ENCODE measurements at regions not wholly inside any gene's neighbourhood (a gene's known extent, or its start where the extent isn't known, plus 50 kb on each side); places are given as distances from the start of the nearest gene placed in this dataset.

DNA sequence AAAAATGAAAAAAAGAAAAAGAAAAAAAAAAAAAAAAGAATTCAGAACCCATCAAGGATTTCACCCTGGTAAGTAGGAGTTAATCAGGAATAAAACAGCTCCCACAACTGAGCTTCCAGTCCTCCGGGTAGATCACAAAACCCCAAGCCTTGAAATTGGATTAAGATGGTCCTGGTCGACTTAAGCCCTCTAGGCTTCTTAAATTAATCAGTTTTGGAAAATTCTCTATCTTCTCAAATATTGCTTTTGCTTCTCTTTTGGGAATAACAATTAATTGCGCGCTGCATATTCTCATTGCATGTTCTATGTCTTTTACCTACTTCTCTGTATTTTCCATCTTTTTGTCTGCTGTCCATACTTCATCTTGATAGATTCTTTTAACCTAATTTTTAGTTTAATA is 348.0 kb upstream of the MEX3C start:
- Histone ChIP-seq H3K79me2 (ENCODE audit: insufficient read depth, low read length) (no peaks in the 10 kb centered on the region), H3K27me3 (ENCODE audit: control insufficient read depth in 2 of 2, insufficient read depth in 2 of 2, low read length in 2 of 2) (no peaks in the 10 kb centered on the region), H3K4me3 (replicated peaks in 1 of 3; ENCODE audit: low read depth in 2 of 3, low read length in 3 of 3) (no peak overlapping the region), H3K4me2 (replicated peaks; ENCODE audit: extremely low read depth, low read length, poor library complexity, severe bottlenecking) (no peak overlapping the region), H3K9ac (ENCODE audit: insufficient read depth, low read length, poor library complexity, severe bottlenecking) (no peak overlapping the region), H3K27ac (ENCODE audit: low read depth in 1 of 2, low read length in 2 of 2) (no peak overlapping the region), H3K4me1 (ENCODE audit: control insufficient read depth in 1 of 2, insufficient read depth in 2 of 2, low read length in 2 of 2) (no peaks in the 10 kb centered on the region), H4K20me1 (ENCODE audit: insufficient read depth, low read length) (no peaks in the 10 kb centered on the region), H3K9me3 (replicated peaks in 1 of 2; ENCODE audit: control insufficient read depth in 1 of 2, insufficient read depth in 1 of 2, low read length in 2 of 2) (no peaks in the 10 kb centered on the region), H3K36me3 (replicated peaks in 1 of 2; ENCODE audit: control insufficient read depth in 1 of 2, insufficient read depth in 2 of 2, low read length in 2 of 2) (no peaks in the 10 kb centered on the region), H2AFZ (ENCODE audit: insufficient read depth, low read depth, low read length, poor library complexity, severe bottlenecking) (no peak overlapping the region)
- H3K27me3 Mint-ChIP-seq (ENCODE audit: low read depth in 3 of 3), result peaks cover 0 to 4% (median 0%) of the 10 kb centered on the region in 3 donors
- intact Hi-C loops (cut with micrococcal nuclease), result no loop called here
- no peaks in the 10 kb centered on the region for H3K36me3 Mint-ChIP-seq
- H3K4me1 Mint-ChIP-seq, result no peaks in the 10 kb centered on the region
- peaks cover 0 to 15% (median 2%) of the 10 kb centered on the region in 7 donors for H3K9me3 Mint-ChIP-seq
- no peak for DNase-seq
- H3K4me3 Mint-ChIP-seq, result no peak overlapping the region
- no peak overlapping the region for H3K27ac Mint-ChIP-seq
- TF ChIP-seq CTCF (IDR thresholded peaks at IDR 0.05), result no peak
- WGBS (ENCODE audit: insufficient coverage), result no CpG with 5 or more reads among the region's 4 CpGs

GRCh38 chr18:51559198-51559901 is 361.9 kb upstream of the MEX3C start:
- H3K9me3 Mint-ChIP-seq, result peaks cover 0 to 16% (median 2%) of the 10 kb centered on the region in 7 donors
- Histone ChIP-seq H3K36me3 (replicated peaks in 1 of 2; ENCODE audit: control insufficient read depth in 1 of 2, insufficient read depth in 2 of 2, low read length in 2 of 2) (no peaks in the 10 kb centered on the region), H4K20me1 (ENCODE audit: insufficient read depth, low read length) (no peaks in the 10 kb centered on the region), H3K9ac (ENCODE audit: insufficient read depth, low read length, poor library complexity, severe bottlenecking) (no peak overlapping the region), H3K27me3 (ENCODE audit: control insufficient read depth in 2 of 2, insufficient read depth in 2 of 2, low read length in 2 of 2) (no peaks in the 10 kb centered on the region), H3K4me2 (replicated peaks; ENCODE audit: extremely low read depth, low read length, poor library complexity, severe bottlenecking) (no peak overlapping the region), H3K4me3 (replicated peaks in 1 of 3; ENCODE audit: low read depth in 2 of 3, low read length in 3 of 3) (no peak overlapping the region), H2AFZ (ENCODE audit: insufficient read depth, low read depth, low read length, poor library complexity, severe bottlenecking) (no peak overlapping the region), H3K79me2 (ENCODE audit: insufficient read depth, low read length) (no peaks in the 10 kb centered on the region), H3K4me1 (ENCODE audit: control insufficient read depth in 1 of 2, insufficient read depth in 2 of 2, low read length in 2 of 2) (no peaks in the 10 kb centered on the region), H3K27ac (ENCODE audit: low read depth in 1 of 2, low read length in 2 of 2) (no peak overlapping the region), H3K9me3 (replicated peaks in 1 of 2; ENCODE audit: control insufficient read depth in 1 of 2, insufficient read depth in 1 of 2, low read length in 2 of 2) (peaks cover 0 to 2% of the 10 kb centered on the region in 2 donors)
- no peak overlapping the region for H3K27ac Mint-ChIP-seq
- no peak for DNase-seq
- intact Hi-C loops (cut with micrococcal nuclease), result no loop called here
- H3K36me3 Mint-ChIP-seq, result no peaks in the 10 kb centered on the region
- WGBS (ENCODE audit: insufficient coverage), result no CpG with 5 or more reads among the region's 2 CpGs
- TF ChIP-seq CTCF (IDR thresholded peaks at IDR 0.05), result no peak
- H3K4me3 Mint-ChIP-seq, result no peak overlapping the region
- peaks cover 0 to 4% (median 0%) of the 10 kb centered on the region in 3 donors for H3K27me3 Mint-ChIP-seq (ENCODE audit: low read depth in 3 of 3)
- H3K4me1 Mint-ChIP-seq, result no peaks in the 10 kb centered on the region

All from CD14-positive monocyte (primary cell).